ENCODE measurements at regions not wholly inside any gene's neighbourhood (a gene's known extent, or its start where the extent isn't known, plus 50 kb on each side); places are given as distances from the start of the nearest gene placed in this dataset.

- TF ChIP-seq TCF4 (CRISPR knock-in tag; IDR thresholded peaks at IDR 0.05; ENCODE audit: borderline replicate concordance): peak; percentile 71; the same call in 1 of the 2 replicates
- no peak for TF ChIP-seq ZFP30 (CRISPR knock-in tag; IDR thresholded peaks at IDR 0.05)
- peak; percentile 69 for ATAC-seq
These were observed 1009.8 kb upstream of the SLIT2 start for GRCh38 chr4:19241895-19242294.

- no peak for TF ChIP-seq PATZ1 (CRISPR knock-in tag; IDR thresholded peaks at IDR 0.05; ENCODE audit: borderline replicate concordance)
- peak; percentile 79 for ATAC-seq
These were observed 1012.1 kb upstream of the SLIT2 start for GRCh38 chr4:19239565-19239964.

GRCh38 chr4:19236473-19236872 lies 1015.2 kb upstream of the SLIT2 start:
- TF ChIP-seq RARB (CRISPR knock-in tag; IDR thresholded peaks at IDR 0.05) (no peak), ZC3H10 (CRISPR knock-in tag; IDR thresholded peaks at IDR 0.05) (no peak), ZNF70 (CRISPR knock-in tag; IDR thresholded peaks at IDR 0.05) (no peak), ISL1 (CRISPR knock-in tag; IDR thresholded peaks at IDR 0.05) (no peak), CREB5 (CRISPR knock-in tag; IDR thresholded peaks at IDR 0.05; ENCODE audit: low read depth) (no peak), ARNTL (CRISPR knock-in tag; IDR thresholded peaks at IDR 0.05; ENCODE audit: borderline replicate concordance, low read depth) (no peak), OSR1 (CRISPR knock-in tag; IDR thresholded peaks at IDR 0.05) (no peak), PATZ1 (CRISPR knock-in tag; IDR thresholded peaks at IDR 0.05; ENCODE audit: borderline replicate concordance) (no peak), ZFP30 (CRISPR knock-in tag; IDR thresholded peaks at IDR 0.05) (no peak)

GRCh38 chr4:19230906-19231545 lies 1020.7 kb upstream of the SLIT2 start:
- TF ChIP-seq TOX (CRISPR knock-in tag; IDR thresholded peaks at IDR 0.05; ENCODE audit: borderline replicate concordance) (no peak), TSHZ2 (CRISPR knock-in tag; IDR thresholded peaks at IDR 0.05) (no peak), ZC3H10 (CRISPR knock-in tag; IDR thresholded peaks at IDR 0.05) (no peak), CSRNP3 (CRISPR knock-in tag; IDR thresholded peaks at IDR 0.05) (no peak), PPARA (CRISPR knock-in tag; IDR thresholded peaks at IDR 0.05; ENCODE audit: borderline replicate concordance) (no peak), SNAI2 (CRISPR knock-in tag; IDR thresholded peaks at IDR 0.05) (no peak), BACH2 (CRISPR knock-in tag; IDR thresholded peaks at IDR 0.05; ENCODE audit: borderline replicate concordance) (no peak), ESRRG (CRISPR knock-in tag; IDR thresholded peaks at IDR 0.05) (no peak), RARB (CRISPR knock-in tag; IDR thresholded peaks at IDR 0.05) (no peak), PATZ1 (CRISPR knock-in tag; IDR thresholded peaks at IDR 0.05; ENCODE audit: borderline replicate concordance) (no peak), ZNF70 (CRISPR knock-in tag; IDR thresholded peaks at IDR 0.05) (no peak)
- ATAC-seq: no peak

More at GRCh38 chr4:19236473-19236872, 1015.2 kb upstream of the SLIT2 start:
- ATAC-seq: no peak

Measured in SK-N-SH treated with all-trans-retinoic acid at 6 μM for 48 hours (cell line).